EL (cell line): ENCODE measurements at regions not wholly inside any gene's neighbourhood (a gene's known extent, or its start where the extent isn't known, plus 50 kb on each side); places are given as distances from the start of the nearest gene placed in this dataset.
"Not testable (repeated sequence)": the region's sequence is repeated elsewhere in the genome, so short reads cannot be mapped to it uniquely, and the experiment has no call there.

Experiments used
- DNase-seq: peaks from one replicate; pipeline ENCODE4 v3.0.0-alpha.2; 2016

DNA sequence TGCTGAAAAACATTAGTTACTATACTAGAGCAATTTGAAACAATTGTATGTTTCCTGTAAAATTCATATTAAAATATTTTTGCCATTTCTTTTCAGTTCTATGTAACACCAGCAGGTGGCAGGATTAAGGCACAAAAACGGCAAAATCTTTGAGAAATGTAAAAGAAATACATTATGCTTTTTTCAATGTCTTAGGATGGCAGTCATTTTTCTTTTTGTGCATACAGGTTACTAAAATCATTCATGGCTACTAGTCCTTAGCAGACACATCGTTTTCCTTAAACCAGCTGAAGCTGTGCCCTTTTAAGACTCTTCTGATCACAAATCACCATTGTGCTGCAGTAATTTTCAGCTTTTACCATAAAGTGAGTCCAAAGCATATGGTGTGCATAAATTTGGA, 800.7 kb upstream of the SLITRK5 start:
- DNase-seq = no peak

DNA sequence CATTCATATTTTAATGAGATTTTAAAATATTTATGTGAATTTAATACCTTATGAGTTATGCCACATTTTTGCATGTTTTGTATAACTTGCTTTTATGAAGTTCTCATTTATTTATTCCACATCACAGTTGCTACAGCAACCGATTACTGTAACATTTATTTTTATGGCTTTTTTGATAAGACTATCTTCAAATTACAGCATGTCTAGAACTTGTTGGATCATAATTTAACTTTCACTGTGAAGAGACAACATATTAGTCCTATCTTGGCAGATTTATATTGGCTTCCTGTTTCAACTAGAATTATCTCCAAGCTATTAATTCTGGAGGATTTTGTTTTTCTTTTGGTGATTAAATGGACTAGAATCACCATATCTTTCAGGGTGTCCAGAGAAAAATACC, 793.7 kb upstream of the SLITRK5 start:
- no peak for DNase-seq

DNA sequence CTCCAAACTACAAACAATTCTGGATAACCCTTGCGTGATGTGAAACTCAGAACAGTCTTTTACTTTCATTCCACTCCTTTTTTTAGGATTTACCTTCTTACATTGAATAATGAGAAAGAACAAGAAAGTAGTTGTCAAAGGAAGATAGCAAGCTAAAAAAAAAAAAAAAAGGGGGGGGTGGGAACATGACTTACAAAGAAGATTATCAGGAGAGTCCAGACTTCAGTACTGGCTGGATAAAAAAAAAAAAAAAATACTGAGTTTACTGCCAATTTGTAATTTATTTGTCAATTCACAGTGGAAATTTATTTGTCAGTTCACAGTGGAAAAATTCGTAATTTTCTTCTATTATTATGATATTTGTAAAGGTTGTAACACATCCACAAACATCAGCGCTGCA, 792.4 kb upstream of the SLITRK5 start:
- no peak for DNase-seq

DNA sequence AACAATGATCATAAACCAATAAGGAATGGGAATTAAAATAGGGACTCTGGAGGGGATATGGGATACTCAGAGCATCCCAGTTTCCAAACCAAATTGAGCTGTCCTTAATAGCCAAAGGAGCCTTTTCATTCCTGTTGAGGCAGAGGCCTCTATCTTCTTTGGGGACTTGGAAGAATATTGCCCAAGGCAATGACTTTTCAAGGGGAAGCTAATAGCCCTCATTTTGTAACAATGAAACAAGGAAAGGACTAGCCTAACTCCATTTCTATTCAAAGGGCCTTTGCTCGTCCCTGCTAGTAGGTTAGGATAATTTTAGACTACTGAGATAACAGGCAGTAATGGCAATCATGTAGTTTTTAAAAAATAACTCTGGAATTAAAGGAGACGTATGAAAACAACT, 789.8 kb upstream of the SLITRK5 start:
- no peak for DNase-seq

DNA sequence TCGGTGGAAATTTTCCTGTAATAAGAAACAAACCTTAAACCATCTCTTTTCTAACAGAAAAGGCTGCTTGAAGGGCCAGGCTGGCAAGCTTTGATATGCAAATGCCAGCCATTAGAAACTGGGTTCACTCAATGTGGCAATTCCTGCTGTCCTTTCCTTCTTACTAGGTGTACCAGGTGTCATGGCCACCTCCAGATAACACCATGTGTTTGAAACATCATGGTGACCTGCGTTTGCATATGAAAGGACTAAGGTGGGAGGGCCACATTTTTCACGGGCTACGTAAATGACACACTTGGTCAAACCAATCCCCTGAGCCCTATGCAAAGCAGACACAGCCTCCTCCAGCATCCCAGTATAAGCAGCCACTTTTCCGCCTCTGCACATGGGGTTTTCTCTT, 789.1 kb upstream of the SLITRK5 start:
- DNase-seq = no peak

DNA sequence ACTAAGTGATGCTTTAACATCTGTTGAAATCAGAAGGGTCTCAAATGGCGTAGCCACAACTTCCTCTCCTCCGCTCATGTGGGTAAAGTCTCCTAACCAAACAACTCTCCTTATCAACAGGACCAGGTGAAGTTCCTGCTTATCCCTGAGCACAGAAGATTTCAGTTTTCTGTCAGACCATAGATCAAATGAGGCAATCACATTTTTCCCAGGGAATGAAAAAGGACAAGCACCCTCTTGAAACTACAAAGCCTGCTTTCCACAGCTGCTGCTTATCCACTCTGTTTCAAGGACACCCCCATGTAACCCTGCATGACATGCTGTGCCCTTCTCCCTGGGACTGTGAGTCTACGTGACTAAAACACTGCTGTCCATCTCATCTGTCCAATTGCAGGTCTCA, 788.3 kb upstream of the SLITRK5 start:
- DNase-seq = no peak

DNA sequence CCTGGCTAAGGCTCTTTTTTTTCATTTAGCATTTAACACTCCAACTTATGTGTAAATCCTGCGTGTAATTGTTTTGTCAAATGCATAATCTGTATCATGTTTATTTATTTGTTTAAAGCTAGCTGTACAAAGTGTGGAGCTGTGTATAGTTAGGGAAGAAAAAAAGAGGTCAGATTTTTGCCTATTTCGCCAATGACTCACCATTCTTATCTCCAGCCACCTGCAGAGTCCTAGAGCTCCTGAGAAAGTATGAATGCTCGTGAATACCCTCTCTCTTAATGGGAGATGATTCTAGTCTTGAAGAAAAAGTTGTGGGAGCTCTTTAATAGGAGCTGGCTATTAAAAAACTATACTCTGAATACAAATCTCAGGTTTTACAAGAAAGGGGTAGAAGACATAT, 778.8 kb upstream of the SLITRK5 start:
- DNase-seq = no peak

DNA sequence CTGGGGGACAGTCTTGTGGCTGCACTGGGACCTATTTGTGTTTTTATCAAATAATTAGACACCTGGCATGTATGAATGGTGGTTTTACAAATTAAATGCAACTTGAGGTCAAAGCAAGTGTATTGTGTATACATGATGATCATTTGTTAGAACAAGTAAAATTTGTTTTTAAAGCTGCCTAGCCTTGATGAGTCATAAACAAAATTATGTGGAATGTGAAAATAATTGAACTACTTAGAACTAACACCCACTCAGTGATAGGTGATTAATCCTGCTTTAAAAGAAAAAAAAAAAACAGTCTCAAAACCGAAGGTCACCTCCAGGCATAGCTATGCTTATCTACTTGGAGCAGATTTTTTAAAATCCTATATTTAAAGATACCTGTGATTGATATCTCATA, 770.3 kb upstream of the SLITRK5 start:
- no peak for DNase-seq

DNA sequence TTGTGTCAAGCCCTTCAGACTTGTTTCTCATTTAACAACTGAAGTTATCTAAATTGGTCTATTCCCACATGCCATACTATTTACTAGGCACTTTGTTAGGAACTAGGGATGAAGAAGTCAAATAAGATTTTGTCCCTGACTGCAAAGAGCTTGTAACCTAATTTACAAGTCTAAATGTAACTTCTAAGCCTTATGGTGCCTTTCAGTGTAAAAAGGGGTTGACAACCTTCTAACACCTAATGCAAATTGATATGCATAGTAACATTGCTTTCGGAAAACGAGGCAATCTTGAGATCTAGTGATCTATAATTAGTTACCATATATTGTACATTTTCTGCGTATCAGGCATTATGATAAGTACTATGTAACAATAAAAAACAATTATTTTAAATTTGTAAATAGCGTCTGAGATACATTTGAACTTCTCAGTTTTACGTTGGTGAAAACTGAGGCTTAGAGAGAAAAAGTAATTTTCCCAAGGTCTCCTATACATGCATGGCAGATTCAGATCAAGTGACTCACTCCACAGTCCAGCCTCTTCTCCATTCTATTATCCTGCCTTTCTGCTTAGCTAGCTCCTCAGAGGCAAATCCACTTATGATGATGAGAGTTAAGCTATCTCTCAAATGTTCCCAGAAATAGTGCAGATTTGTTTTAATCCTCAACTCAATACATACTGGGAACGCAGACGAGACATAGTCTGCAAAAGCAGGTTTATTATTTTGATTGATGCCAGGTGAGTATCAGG, 764.9 kb upstream of the SLITRK5 start:
- no peak for DNase-seq

DNA sequence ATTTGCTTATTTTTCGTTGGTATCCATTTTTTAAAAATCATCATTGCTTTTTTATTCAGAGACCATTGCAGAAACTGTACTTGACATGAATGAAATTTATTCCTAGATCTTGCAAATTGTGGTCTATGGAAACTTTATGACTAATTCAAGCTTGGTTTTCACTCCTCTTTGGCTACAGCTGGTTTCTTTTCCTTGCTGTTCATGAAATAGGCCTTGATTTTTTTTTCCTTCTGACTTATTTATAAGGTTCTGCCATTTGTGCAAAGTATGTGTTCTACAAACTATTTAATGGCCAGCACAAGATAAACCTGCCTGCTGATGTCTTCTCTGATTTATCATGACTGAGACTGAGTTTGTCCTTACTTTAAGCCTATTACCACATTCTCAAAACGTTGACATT, 764.0 kb upstream of the SLITRK5 start:
- DNase-seq = no peak

DNA sequence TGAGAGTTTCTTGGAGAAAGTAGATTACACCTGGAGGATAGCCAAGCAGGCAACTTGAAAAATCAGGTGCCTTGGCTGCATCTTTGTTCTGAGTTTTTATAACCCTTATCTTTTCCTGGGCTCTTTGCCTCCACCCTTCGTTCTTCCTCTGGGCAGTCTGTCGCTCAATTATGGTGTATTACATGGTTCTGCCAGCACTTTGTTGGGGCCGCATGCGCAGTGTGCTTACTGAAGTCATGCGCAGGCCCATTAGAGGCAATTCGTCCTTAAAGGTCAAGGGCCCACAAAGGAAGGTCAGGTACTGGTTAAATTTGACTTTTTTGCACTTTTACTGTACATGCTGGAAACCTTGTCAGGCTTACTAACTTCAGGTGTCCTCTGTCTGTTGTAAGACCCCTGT, 761.9 kb upstream of the SLITRK5 start:
- DNase-seq = no peak

DNA sequence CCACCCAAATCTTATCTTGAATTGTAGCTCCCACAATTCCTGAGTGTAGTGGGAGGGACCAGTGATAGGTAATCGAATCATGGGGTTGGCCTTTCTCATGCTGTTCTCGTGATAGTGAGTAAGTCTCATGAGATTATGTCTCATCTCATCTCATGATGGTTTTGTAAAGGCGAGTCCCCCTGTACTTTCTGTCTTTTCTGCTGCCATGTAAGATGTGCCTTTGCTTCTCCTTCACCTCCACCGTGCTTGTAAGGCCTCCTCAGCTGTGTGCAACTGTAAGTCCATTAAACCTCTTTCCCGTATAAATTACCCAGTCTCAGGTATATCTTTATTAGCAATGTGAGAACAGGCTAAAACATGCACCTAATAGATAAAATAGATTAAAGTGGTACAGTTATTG, 756.4 kb upstream of the SLITRK5 start:
- DNase-seq = no peak

DNA sequence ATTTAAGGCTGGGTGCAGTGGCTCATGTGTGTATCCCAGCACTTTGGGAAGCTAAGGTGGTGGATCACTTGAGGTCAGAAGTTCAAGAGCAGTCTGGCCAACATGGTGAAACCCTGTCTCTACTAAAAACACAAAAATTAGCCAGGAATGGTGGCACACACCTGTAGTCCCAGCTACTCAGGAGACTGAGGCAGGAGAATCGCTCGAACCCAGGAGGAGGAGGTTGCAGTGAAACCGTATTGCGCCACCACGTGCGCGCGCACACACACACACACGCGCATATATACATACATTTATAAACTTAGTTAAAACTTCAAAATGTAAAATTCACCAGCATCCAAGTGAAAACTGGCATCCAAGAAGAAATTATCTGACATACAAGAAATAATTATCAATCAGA, 753.7 kb upstream of the SLITRK5 start:
- DNase-seq = not testable (repeated sequence)

DNA sequence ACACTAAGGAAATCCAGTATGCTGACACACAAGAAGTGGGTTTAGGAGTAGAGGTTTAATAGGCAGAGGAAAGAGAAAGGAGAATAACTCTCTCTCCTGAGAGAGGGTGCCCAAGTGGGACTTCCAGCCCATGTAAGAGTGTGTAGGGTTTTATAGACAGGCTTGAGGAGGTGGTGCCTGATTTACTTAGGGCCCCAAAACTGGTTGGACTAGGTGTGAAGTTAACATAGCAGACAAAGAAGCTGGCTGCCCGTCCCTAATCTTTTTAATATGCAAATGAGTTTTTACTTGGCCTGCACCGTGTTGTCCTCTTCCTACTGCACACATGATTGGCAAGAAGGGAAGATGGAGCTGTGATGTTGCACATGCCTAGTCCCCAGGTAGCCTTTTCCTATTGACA, 752.5 kb upstream of the SLITRK5 start:
- DNase-seq = no peak

DNA sequence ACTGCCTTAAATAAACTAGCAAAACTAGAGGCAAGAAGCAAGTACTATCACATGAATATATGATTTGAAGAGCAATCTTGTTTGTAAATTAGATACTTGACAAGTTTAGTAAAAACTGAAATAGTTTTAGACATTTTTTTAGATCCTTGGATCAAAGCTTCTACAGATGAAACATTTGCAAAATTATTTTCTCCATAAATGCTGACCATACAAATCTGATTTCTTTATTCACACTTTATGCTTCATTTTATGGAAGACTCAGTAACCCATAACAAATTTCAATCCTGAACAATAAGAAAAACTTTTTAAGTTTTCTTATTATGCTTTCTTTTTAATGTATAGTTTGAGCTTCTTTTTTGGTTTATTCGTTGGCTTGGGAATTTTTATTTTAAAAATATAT, 750.2 kb upstream of the SLITRK5 start:
- DNase-seq = no peak

DNA sequence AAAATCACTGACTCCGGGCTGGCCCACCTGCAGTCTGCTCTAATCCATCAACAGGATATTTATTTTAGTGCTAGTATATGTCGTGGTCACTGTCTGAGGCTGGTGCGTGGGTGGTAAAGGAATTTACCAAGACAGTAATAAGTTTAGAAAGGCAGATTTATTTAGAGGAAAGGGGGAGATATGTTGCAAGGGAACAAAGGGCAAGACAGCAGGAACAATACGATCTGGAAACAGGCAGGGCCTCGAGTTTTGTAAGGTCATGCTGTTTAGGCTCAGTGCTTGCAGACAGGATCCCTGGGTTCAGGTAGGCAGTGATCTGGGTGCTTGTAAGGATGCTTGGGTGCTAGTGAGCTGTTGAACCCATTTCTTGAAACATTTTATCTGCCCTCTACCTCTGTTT, 748.2 kb upstream of the SLITRK5 start:
- no peak for DNase-seq

DNA sequence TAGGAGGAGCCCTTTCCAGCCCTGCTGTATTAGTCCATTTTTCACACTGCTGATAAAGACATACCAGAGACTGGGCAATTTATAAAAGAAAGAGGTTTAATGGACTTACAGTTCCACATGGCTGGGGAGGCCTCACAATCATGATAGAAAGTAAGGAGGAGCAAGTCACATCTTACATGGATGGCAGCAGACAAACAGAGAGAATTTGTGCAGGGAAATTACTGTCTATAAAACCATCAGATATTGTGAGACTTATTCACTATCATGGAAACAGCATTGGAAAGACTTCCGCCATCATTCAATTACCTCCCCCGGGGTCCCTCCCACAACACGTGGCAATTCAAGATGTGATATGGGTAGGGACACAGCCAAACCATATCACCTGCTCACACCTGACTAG, 744.3 kb upstream of the SLITRK5 start:
- not testable (repeated sequence) for DNase-seq

DNA sequence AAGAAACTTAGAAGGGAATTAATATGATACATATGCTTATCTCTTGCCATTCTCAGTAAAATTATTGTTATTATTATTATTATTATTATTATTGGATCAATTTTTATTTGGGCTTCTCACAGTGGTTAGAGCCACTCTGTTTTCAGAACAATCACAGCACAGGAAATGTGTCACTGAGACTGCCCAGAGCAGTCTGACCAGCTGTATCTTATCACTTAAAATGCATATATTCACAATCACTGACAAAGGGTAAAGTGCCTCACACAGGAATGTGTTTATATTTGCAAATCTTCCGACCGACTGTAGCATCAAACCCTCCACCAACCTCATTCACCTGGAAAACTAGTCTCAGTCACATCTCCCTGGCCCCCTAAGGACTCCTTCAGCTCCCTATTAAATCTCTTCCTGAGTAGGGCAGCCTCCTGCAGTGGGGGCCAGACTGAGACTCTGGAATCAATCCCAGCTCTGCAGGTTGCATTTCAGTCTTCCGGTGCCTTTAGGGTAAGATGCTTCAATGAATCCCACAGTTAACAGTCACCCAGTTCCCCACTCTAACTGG, 738.3 kb upstream of the SLITRK5 start:
- no peak for DNase-seq

DNA sequence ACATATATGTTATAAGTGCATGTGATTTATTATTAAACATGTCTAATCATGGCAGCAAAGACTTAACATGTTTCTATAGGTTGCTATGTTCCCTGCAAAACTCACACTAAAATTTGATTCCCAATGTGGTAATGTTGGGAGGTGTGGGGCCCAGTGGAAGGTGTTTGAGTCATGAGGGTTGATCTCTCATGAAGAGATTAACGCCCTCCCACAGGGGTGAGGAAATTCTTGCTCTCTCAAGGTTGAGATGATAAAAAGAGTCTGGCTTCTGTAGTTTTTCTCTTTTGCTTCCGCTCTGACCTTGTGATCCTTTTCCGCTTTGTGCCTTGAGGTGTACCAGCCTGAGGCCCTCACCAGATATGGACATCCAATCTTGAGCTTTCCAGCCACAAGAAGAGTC, 737.5 kb upstream of the SLITRK5 start:
- DNase-seq = no peak

DNA sequence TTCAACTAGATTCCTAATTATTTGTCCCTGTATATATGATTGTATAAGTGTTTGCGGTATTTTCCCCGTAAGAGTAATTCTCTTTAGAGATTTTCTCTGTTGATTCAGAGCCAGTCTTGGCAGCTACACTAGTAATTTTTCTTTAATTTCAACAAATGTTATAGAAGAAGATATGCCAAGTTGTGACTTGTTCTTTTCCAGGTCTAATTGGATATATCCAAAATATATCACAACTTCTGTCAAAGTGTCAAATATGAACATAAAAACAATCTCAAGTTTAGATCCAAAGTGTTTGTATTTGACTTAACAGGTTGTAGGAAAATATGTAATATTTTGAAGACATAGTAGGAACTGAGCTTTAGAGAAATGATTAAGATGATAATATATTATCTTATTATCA, 733.9 kb upstream of the SLITRK5 start:
- no peak for DNase-seq

DNA sequence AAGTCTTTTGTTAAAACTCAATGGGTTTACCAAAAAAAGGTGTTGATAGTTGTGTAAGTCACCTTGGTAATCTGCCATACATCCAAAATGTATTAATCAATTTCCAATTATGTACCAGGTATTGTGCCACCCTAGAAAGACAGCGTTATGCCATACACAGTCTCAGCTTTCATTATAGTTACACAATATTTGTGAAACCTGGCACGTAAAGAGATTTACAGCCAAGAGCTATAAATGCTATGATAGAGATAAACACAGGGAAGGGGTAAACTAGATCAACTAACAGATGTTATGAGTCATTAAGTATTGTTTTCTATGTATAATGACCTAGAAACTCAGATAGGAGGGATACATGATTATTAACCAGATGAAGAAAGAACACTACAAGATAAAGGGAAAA, 725.6 kb upstream of the SLITRK5 start:
- DNase-seq = no peak

DNA sequence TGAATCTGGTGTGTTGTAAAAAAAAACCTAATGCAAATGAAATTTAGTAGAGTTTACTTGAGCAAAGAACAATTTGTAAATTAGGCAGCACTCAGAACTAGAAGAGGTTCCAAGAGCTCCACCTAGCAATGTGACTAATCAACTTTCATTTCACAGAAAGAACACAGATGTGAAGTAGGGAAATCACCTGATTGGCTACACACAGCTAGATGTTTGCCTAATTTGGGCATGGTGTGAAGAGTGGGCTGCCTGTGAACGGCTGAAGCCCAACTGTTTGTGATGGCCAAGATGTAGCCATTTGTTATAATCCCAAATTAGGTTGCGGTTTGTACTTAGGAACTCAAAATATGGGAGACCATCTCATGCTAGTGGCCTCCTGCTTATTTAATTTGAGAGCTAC, 724.4 kb upstream of the SLITRK5 start:
- DNase-seq = no peak

DNA sequence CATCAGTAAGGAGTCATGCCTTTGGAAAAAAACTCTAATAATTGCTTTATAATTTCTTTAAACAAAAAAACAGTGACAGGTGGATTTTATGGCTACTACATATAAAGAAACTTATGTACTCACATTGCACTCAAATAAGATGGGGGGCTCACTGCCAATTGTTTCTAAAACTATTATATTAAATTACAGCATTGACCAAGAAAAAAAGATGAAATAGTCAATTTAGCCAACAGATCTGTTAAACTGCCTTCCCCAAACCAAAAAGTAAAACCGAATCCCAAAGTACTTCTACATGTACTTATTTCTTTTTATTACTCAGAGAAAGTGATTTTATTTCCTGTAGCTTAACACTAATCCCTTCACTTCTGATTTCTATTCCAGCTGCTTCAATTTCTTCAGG, 716.8 kb upstream of the SLITRK5 start:
- DNase-seq = no peak

DNA sequence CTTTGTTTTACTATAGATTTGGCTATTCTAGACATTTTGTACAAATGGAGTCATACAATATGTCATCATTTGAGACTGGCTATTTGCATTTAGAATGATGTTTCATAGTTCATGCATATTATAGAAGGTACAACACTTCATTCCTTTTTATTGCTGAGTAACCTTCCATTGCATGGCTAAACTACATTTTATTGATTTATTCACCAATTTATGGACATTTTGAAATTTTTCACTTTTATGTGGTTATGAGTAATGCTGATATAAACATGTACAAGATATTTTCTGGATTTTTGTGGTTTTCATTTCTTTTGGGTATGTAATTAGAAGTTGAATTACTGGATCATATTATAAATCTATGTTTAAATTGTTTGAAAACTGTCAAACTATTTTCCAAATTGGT, 710.3 kb upstream of the SLITRK5 start:
- no peak for DNase-seq

DNA sequence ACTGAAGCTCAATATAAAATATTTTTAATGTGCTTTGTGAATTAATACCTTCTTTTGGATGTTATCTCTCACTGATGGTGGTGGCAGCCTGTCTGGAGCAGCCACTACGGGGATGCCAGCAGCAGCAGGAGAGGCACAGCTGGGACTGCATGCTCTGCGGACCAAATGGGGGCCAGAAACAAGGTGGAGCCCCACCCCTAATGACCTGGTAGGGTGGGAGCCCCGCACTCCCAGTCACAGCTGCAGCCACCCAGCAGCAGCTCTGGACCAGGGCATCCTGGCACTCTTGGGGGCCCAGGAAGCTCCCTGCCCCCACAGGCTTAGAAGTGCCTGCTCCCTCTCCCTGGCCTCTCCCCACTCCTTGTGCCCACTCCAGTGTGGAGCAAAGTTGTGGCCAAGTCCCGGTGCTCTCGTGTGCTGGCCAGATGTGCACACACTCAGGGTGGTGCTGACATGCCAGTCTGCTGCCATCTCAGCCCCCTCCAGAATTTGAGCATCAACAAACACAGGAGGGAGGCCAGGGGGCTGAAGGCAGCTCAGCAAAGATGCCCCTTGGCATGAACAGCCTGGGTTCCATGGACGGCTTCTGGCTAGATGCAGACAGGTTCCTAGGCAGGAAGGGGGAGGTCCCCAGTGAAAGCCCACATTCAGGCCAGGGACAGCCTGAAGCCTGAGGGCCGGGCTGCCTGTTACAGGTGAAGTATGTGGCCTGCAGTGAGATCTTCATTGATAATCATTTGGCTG, 696.7 kb upstream of the SLITRK5 start:
- DNase-seq = no peak
